Mesothelial cell of epicardium (in vitro differentiated cells): ENCODE measurements at regions not wholly inside any gene's neighbourhood (a gene's known extent, or its start where the extent isn't known, plus 50 kb on each side); places are given as distances from the start of the nearest gene placed in this dataset.

Source experiments
- DNase-seq, 2 experiments: peaks; one replicate each; pipeline ENCODE4 v3.0.0; 2021; ENCODE audit warnings: low spot score in 2 of 2; ENCODE audit not compliant: unreplicated experiment in 2 of 2
- H3K27ac Mint-ChIP-seq: 2 replicates; pipeline ENCODE4 v1.8.0; 2021; ENCODE audit warnings: mixed read lengths
- H3K27me3 Mint-ChIP-seq: 2 replicates; pipeline ENCODE4 v1.8.0; 2021; ENCODE audit warnings: low read depth, mixed read lengths
- H3K36me3 Mint-ChIP-seq: 2 replicates; pipeline ENCODE4 v1.8.0; 2021; ENCODE audit warnings: mixed read lengths
- H3K4me1 Mint-ChIP-seq: 2 replicates; pipeline ENCODE4 v1.8.0; 2021; ENCODE audit warnings: mixed read lengths
- H3K4me3 Mint-ChIP-seq: 2 replicates; pipeline ENCODE4 v1.8.0; 2021; ENCODE audit warnings: mild to moderate bottlenecking, moderate library complexity, mixed read lengths
- H3K9me3 Mint-ChIP-seq: 2 replicates; pipeline ENCODE4 v1.8.0; 2021; ENCODE audit warnings: mixed read lengths
- TF ChIP-seq, protein P1 (sequence below): fragments of 200-600 bp; sonication (generic); IDR thresholded peaks from one replicate; pipeline ENCODE4 v1.5.0; 2021; ENCODE audit warnings: antibody characterized with exemption; ENCODE audit not compliant: unreplicated experiment

DNA sequence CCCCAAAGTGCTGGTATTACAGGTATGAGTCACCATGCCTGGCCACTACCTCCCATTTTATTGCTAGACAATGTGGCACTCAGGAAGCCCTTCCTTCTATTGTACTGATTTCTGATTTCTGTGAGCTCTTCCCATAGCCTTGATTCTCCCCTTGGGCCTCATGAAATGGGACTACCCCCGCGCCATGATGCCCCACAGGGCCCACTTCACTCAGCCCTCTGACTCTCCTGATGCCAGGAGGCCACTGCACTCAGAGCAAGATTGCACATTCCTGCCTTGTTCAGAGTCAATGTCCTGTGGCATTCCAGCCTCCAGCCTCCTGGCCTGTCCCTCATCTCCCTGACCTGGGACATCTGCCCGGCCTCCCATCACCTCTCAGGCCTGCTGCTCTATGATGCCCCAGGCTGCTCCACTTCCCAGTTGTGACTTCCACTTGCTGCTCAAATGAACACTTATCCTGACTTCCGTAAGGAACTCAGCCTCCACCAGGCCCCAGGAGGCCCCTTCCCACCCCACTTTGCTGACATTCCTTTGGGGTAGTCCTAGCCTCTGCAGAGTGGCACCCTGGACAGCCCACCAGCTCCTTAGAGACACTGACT is 66.6 kb upstream of the KSR1 start:
- Mint-ChIP-seq H3K9me3 (no peaks in the 10 kb centered on the region), H3K27me3 (peaks cover 18% of the 10 kb centered on the region), H3K4me1 (no peaks in the 10 kb centered on the region), H3K4me3 (no peak overlapping the region), H3K27ac (no peak overlapping the region), H3K36me3 (no peaks in the 10 kb centered on the region)
- TF ChIP-seq, protein P1, sequence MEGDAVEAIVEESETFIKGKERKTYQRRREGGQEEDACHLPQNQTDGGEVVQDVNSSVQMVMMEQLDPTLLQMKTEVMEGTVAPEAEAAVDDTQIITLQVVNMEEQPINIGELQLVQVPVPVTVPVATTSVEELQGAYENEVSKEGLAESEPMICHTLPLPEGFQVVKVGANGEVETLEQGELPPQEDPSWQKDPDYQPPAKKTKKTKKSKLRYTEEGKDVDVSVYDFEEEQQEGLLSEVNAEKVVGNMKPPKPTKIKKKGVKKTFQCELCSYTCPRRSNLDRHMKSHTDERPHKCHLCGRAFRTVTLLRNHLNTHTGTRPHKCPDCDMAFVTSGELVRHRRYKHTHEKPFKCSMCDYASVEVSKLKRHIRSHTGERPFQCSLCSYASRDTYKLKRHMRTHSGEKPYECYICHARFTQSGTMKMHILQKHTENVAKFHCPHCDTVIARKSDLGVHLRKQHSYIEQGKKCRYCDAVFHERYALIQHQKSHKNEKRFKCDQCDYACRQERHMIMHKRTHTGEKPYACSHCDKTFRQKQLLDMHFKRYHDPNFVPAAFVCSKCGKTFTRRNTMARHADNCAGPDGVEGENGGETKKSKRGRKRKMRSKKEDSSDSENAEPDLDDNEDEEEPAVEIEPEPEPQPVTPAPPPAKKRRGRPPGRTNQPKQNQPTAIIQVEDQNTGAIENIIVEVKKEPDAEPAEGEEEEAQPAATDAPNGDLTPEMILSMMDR = no peak
- DNase-seq = no peak

DNA sequence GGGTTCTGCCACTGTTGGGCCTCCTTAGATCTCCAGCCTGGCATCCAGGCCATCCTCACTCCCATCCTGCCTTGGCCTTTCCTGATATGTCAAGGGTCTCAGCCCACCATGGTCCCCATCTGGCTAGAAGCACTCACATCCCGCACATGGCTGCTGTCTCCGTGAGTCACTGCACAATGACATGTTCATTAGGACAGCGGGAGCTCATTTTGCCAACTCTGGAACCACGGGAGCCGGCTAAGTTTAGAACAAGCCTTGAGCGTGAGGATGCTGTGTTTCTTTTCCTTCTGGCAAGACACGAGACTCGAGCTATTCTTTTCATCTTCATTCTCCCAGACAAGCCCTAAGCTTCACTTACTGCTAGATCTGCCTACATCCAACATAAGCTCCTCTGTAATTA is 65.7 kb upstream of the KSR1 start:
- H3K9me3 Mint-ChIP-seq = peaks cover 5% of the 10 kb centered on the region
- no peaks in the 10 kb centered on the region for H3K36me3 Mint-ChIP-seq
- no peak overlapping the region for H3K27ac Mint-ChIP-seq
- DNase-seq = no peak
- no peak overlapping the region for H3K4me3 Mint-ChIP-seq
- no peaks in the 10 kb centered on the region for H3K4me1 Mint-ChIP-seq
- TF ChIP-seq, protein P1 = no peak
- peaks cover 22% of the 10 kb centered on the region for H3K27me3 Mint-ChIP-seq

DNA sequence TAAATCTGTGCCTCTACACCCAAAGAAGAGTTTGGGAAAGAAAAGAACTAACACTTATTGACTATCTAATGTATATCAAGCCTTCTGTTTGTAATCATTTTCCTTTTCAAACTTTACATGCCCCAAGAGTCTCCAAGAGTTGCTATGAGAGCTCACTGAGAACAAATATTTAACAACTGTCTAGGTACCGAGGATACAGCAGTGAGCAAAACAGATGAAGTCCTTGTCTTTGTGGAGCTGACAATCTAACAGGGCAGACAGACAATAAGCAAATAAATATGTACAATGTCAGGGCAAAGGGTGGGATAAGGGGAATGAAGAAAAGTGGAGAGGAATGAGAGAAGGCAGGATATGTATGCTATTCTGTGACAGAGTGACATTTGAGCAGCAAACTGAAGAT is 64.8 kb upstream of the KSR1 start:
- TF ChIP-seq, protein P1 = no peak
- Mint-ChIP-seq H3K4me3 (no peak overlapping the region), H3K9me3 (peaks cover 5% of the 10 kb centered on the region), H3K4me1 (no peaks in the 10 kb centered on the region), H3K27ac (no peak overlapping the region), H3K36me3 (no peaks in the 10 kb centered on the region), H3K27me3 (peaks cover 22% of the 10 kb centered on the region)
- DNase-seq = no peak

DNA sequence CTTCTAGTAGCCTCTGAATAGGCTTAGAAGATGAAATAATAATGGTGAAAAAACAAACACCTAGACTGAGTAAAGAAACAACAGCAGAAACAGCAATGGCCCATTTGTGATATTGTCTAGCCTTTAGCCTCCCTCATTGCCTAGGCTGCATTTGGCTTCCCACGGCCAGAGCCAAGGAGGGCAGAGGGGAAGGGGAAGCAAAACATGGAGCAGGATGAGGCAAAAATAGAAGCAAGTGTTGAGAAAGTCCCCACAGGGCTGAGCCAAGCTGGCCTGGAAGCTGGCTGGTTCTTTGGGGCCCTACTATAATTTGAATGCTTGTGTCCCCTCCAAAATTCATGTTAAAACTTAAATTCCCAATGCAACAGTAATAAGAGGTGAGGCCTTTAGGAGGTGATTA is 60.2 kb upstream of the KSR1 start:
- H3K4me1 Mint-ChIP-seq = no peaks in the 10 kb centered on the region
- H3K9me3 Mint-ChIP-seq = peaks cover 5% of the 10 kb centered on the region
- TF ChIP-seq, protein P1 = no peak
- H3K27ac Mint-ChIP-seq = no peak overlapping the region
- no peak for DNase-seq
- no peak overlapping the region for H3K4me3 Mint-ChIP-seq
- no peaks in the 10 kb centered on the region for H3K36me3 Mint-ChIP-seq
- H3K27me3 Mint-ChIP-seq = peaks cover 26% of the 10 kb centered on the region

DNA sequence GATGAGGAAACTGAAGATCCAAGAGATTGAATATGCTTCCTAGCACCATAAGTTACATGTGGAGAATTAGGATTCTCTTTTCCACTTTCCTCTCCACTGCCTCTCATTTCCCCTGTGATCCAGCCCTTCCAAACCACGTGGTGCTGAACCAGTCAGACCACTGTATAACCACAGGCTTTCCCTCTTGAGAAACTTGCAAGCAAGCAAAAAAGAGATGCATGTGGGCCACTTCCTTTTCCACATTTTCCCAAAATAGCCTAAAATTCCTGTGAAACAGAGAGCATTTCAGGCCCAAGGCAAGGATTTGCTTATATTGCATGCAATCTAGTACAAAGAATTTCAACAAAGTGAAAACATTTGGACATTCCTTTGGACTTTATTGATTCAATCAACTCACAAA is 59.3 kb upstream of the KSR1 start:
- DNase-seq = no peak
- Mint-ChIP-seq H3K4me3 (no peak overlapping the region), H3K27me3 (peaks cover 22% of the 10 kb centered on the region), H3K27ac (no peak overlapping the region), H3K9me3 (peaks cover 5% of the 10 kb centered on the region), H3K4me1 (no peaks in the 10 kb centered on the region), H3K36me3 (no peaks in the 10 kb centered on the region)
- TF ChIP-seq, protein P1 = no peak

DNA sequence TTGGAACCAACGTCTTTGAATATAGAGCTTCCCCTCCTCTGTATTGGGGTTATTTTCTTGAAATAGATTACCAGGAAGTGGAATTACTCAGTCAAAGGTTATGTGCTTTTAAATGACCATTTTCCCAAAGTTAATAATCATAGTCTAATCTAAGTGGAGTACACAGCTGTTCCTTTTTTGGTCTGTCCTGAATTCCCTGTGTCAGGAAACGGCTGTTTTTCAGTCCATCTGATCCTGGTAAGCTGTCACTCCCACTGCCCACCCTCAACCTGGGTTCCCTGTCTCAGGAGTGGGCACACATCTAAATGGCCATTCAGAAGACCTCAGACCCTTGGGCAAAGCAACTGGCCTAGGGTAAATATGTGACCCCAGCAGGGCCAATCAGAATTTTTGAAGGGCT is 57.6 kb upstream of the KSR1 start:
- no peak for DNase-seq
- Mint-ChIP-seq H3K4me3 (no peak overlapping the region), H3K4me1 (no peaks in the 10 kb centered on the region), H3K27ac (no peak overlapping the region), H3K9me3 (peaks cover 5% of the 10 kb centered on the region), H3K27me3 (peaks cover 17% of the 10 kb centered on the region), H3K36me3 (no peaks in the 10 kb centered on the region)
- TF ChIP-seq, protein P1 = no peak
